Hepatic stellate cell (primary cell): ENCODE measurements at regions not wholly inside any gene's neighbourhood (a gene's known extent, or its start where the extent isn't known, plus 50 kb on each side); places are given as distances from the start of the nearest gene placed in this dataset.

ENCODE experiments used
- DNase-seq: peaks from one replicate; pipeline ENCODE4 v3.0.0; 2011; ENCODE audit warnings: low spot score

- no peak for DNase-seq
These were observed 78.6 kb downstream of the SCG2 start for GRCh38 chr2:223523551-223524001.

GRCh38 chr2:223524066-223524465 is 78.1 kb downstream of the SCG2 start:
- no peak for DNase-seq

- DNase-seq: no peak
These were observed 76.1 kb downstream of the SCG2 start for GRCh38 chr2:223526106-223526505.

GRCh38 chr2:223528036-223528435 is 74.1 kb downstream of the SCG2 start:
- DNase-seq: no peak

GRCh38 chr2:223529696-223530095 is 72.5 kb downstream of the SCG2 start:
- no peak for DNase-seq

- DNase-seq: no peak
These were observed 71.3 kb downstream of the SCG2 start for GRCh38 chr2:223530811-223531210.

- DNase-seq: no peak
These were observed 70.0 kb downstream of the SCG2 start for GRCh38 chr2:223532161-223532560.

GRCh38 chr2:223532712-223533111 is 69.4 kb downstream of the SCG2 start:
- no peak for DNase-seq

GRCh38 chr2:223536546-223536945 is 65.6 kb downstream of the SCG2 start:
- DNase-seq: no peak

- no peak for DNase-seq
These were observed 65.0 kb downstream of the SCG2 start for GRCh38 chr2:223537115-223537514.

- no peak for DNase-seq
These were observed 64.2 kb downstream of the SCG2 start for GRCh38 chr2:223537651-223538601.

- DNase-seq: no peak
These were observed 63.2 kb downstream of the SCG2 start for GRCh38 chr2:223538920-223539440.

- DNase-seq: no peak
These were observed 60.6 kb downstream of the SCG2 start for GRCh38 chr2:223541546-223541945.

GRCh38 chr2:223542501-223542900 is 59.7 kb downstream of the SCG2 start:
- no peak for DNase-seq

- no peak for DNase-seq
These were observed 56.8 kb downstream of the SCG2 start for GRCh38 chr2:223545406-223545805.

GRCh38 chr2:223545830-223546229 is 56.3 kb downstream of the SCG2 start:
- no peak for DNase-seq
